GM20000 (cell line): ENCODE measurements at regions not wholly inside any gene's neighbourhood (a gene's known extent, or its start where the extent isn't known, plus 50 kb on each side); places are given as distances from the start of the nearest gene placed in this dataset.

Source experiments
- DNase-seq: peaks from one replicate; pipeline ENCODE4 v3.0.0; 2012; ENCODE audit warnings: low spot score
- TF ChIP-seq, protein P1 (sequence below): IDR thresholded peaks from 2 replicates; pipeline ENCODE4 v1.5.1; 2012; ENCODE audit warnings: mild to moderate bottlenecking, control low read depth; ENCODE audit errors: extremely low read depth, missing control alignments

DNA sequence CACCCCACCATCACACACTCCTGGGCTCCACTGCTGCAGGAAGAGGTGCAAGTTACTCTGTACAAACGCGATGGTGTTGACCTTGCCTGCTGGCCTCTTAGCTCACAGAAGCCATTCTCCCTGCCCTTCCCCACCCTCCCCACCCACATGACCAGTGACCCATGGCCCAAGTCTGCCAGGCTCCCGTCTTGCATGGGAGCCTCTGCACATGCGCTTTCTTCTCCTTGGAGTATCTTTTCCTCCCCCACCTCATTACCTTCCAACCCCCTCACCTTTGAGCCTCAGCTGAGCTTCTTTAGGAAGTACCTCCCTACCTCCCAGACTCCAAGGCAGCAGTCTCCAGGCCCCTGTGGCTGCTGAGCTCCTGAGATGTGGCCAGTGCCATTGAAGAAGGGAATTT lies 337.7 kb upstream of the ZNF32 start:
- TF ChIP-seq, protein P1, sequence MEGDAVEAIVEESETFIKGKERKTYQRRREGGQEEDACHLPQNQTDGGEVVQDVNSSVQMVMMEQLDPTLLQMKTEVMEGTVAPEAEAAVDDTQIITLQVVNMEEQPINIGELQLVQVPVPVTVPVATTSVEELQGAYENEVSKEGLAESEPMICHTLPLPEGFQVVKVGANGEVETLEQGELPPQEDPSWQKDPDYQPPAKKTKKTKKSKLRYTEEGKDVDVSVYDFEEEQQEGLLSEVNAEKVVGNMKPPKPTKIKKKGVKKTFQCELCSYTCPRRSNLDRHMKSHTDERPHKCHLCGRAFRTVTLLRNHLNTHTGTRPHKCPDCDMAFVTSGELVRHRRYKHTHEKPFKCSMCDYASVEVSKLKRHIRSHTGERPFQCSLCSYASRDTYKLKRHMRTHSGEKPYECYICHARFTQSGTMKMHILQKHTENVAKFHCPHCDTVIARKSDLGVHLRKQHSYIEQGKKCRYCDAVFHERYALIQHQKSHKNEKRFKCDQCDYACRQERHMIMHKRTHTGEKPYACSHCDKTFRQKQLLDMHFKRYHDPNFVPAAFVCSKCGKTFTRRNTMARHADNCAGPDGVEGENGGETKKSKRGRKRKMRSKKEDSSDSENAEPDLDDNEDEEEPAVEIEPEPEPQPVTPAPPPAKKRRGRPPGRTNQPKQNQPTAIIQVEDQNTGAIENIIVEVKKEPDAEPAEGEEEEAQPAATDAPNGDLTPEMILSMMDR = no peak
- no peak for DNase-seq

DNA sequence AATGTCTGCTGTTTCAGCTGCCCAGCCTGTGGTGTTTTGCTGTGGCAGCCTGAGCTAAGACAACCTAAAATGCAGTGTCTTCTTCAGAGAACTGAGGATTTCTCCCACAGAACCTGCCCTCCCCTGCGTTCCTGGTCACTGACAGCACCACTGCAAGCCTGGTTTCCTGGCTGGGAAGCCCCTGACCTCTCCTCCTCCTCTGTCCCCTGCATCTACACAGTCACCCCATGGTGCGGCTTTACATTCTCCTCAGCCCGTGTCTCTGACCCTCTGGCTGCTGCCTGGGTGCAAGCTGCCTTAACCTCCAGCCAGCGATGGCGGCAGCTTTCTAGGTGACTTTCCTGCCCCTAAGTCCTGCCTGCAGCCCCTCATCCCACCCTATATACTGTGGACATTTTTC lies 337.3 kb upstream of the ZNF32 start:
- DNase-seq = no peak

DNA sequence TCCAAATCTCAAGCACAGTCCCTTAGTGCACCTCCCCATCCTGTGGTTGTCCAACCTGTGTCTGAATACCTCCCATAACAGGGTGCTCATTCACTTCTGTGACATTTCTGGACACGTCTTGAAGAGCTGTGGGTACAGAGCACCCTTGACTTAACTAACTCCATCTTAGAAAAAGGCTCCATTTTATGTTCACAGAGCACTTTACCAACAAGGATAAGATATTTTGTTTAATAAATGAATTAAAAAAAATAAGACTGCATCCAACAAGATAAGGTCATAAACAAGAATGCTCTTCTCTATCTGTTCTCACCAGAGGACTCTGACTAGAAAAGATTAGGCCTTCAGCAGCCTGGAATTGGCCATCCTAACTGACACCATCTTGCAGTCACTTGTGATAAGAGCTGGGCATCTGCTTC lies 335.2 kb upstream of the ZNF32 start:
- no peak for DNase-seq
- TF ChIP-seq, protein P1 = no peak

More for the DNA sequence above, 337.3 kb upstream of the ZNF32 start:
- TF ChIP-seq, protein P1 = no peak

DNA sequence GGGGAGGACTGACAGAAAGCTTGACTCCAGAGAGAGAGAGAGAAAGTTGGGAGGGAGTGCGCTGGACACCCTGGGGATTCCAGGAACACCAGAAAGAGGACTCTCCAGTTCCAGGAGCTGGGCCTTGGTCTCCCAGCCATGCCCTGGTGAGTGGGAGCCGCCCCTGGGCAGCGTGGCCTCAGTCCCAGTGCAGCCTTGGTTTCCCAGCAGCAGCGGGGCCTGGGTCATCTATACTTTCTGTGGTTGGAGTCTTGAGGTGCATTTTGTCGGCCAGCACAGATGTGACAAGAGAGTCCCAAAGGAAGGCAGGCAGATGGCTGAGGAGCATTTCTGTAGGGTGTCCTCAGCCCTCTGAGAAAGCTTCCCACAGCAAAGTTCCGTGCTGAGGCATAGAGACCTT lies 334.7 kb upstream of the ZNF32 start:
- no peak for DNase-seq
- TF ChIP-seq, protein P1 = no peak

DNA sequence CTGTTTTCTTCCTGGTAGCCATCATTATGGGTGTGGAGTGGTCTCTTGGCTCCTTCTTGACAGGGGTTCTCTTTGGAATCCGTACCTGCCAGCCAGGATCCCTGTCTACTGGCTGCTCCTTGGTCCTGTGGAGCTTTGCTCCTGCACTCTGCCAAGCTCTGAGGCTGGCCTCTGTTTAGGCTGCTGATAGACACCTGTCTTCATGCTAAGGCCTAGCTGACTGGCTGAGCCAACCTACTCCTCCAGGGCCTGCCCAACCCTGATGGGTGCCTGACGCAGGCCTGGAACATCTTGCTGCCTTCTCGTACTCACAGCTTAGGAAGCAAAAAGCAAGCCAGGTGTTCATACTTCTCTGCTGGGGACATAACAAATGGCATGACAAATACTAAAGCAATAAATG lies 333.6 kb upstream of the ZNF32 start:
- no peak for DNase-seq
- TF ChIP-seq, protein P1 = no peak

DNA sequence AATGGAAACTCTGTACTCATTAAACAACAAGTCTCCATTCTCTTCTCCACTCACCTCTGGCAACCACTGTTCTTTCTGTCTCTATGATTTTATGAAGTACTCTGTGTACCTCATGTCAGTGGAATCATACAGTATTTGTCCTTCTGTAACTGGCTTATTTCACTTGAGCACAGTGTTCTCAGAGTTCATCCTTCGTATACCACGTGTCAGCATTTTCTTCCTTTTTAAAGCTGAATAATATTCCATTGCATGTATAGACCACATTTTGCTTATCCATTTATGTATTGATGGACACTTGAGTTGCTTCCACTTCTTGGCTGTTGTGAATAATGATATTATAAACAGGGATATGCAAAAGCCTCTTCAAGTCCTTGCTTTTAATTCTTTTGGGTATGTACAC lies 333.0 kb upstream of the ZNF32 start:
- no peak for DNase-seq
- TF ChIP-seq, protein P1 = no peak

DNA sequence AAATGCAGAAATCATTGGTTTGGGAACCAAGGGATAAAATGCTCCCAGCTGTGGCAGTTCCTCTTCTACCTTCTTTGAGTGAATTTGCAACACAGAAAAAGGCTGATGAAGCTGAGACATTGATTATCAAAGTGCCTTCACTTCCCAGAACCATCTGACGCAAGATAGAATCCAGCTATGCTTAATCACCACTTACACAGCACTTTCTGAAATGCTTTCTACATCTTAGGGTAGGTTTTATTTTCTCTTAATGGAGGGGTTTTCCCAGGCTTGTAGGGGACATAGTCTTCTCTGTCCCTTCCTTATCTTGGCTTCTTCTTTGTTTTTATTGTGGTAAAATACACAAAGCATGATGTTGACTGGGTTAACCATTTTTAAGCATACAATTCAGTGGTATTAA lies 332.6 kb upstream of the ZNF32 start:
- no peak for DNase-seq
- TF ChIP-seq, protein P1 = no peak
